Large intestine (tissue), 3 donors: ENCODE measurements at regions not wholly inside any gene's neighbourhood (a gene's known extent, or its start where the extent isn't known, plus 50 kb on each side); places are given as distances from the start of the nearest gene placed in this dataset.
A peak's percentile ranks its signal among the peaks of the same experiment; 100 is the strongest.
"Not testable (repeated sequence)": the region's sequence is repeated elsewhere in the genome, so short reads cannot be mapped to it uniquely, and the experiment has no call there.

Source experiments
- DNase-seq, 2 donors: peaks; one replicate each; pipeline versions ENCODE4 v3.0.0 to v3.0.0-alpha.2; 2013
- H3K27ac ChIP-seq: one replicate; pipeline ENCODE4 v1.5.1; 2013; ENCODE audit warnings: low read length
- H3K27me3 ChIP-seq: 2 replicates; pipeline ENCODE4 v1.6.1; 2013; ENCODE audit warnings: low read length; ENCODE audit not compliant: control insufficient read depth, insufficient read depth
- H3K36me3 ChIP-seq: 2 replicates; pipeline ENCODE4 v1.6.1; 2013; ENCODE audit warnings: low read length; ENCODE audit not compliant: control insufficient read depth, insufficient read depth
- H3K4me1 ChIP-seq: one replicate; pipeline ENCODE4 v1.6.1; 2013; ENCODE audit warnings: low read length; ENCODE audit not compliant: control insufficient read depth, insufficient read depth
- H3K4me3 ChIP-seq: one replicate; pipeline ENCODE4 v1.5.1; 2013; ENCODE audit warnings: low read length
- H3K9me3 ChIP-seq: one replicate; pipeline ENCODE4 v1.6.1; 2013; ENCODE audit warnings: mild to moderate bottlenecking, low read depth, low read length, moderate library complexity; ENCODE audit not compliant: control insufficient read depth
- WGBS: methylation state at CpG from one replicate; pipeline ENCODE4 v1.1.5; 2013; ENCODE audit warnings: low lambda C conversion rate; ENCODE audit not compliant: insufficient coverage; 5-methylcytosine and 5-hydroxymethylcytosine counted together

DNA sequence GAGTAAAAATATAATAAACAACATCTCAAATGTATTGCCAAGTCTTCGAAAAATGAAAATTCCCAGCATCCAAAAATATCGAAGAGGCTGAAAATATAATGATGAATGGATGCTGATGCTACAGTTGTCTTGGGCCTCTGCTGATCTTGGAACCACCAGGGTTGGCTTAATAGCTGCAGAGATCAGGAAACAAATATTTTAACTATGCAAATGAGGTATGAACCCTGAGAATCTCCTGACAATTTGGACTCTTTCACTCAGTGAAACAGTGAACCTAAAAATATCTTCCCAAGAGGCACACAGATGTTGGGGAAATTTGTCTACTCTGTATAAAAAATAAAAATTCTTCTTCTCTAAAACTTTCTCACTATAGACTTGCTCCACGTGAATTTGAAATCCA is 97.7 kb upstream of the EGFR start:
- no peak for DNase-seq
- Histone ChIP-seq H3K4me1 (no peaks in the 10 kb centered on the region), H3K27me3 (no peaks in the 10 kb centered on the region), H3K4me3 (no peak overlapping the region), H3K36me3 (no peaks in the 10 kb centered on the region), H3K9me3 (no peaks in the 10 kb centered on the region), H3K27ac (no peak overlapping the region)
- no CpG with 5 or more reads among the region's 3 CpGs for WGBS

DNA sequence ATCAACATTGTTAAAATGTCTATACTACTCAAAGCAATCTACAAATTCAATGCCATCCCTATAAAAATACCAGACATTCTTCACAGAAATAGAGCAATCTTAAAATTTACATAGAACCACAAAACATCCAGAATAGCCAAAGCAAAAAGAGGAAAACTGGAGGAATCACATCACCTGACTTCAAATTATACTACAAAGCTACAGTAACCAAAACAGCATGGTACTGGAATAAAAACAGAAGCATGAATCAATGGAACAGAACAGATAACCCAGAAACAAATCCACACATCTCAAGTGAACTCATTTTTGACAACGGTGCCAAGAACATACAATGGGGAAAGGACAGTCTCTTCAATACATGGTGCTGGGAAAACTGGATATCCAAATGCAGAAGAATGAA is 87.3 kb upstream of the EGFR start:
- no peaks in the 10 kb centered on the region for H3K9me3 ChIP-seq
- H3K27ac ChIP-seq: no peak overlapping the region
- H3K27me3 ChIP-seq: no peaks in the 10 kb centered on the region
- no peaks in the 10 kb centered on the region for H3K4me1 ChIP-seq
- 100% methylated on average over 1 of the region's 1 CpG for WGBS
- no peaks in the 10 kb centered on the region for H3K36me3 ChIP-seq
- no peak for DNase-seq
- H3K4me3 ChIP-seq: no peak overlapping the region

DNA sequence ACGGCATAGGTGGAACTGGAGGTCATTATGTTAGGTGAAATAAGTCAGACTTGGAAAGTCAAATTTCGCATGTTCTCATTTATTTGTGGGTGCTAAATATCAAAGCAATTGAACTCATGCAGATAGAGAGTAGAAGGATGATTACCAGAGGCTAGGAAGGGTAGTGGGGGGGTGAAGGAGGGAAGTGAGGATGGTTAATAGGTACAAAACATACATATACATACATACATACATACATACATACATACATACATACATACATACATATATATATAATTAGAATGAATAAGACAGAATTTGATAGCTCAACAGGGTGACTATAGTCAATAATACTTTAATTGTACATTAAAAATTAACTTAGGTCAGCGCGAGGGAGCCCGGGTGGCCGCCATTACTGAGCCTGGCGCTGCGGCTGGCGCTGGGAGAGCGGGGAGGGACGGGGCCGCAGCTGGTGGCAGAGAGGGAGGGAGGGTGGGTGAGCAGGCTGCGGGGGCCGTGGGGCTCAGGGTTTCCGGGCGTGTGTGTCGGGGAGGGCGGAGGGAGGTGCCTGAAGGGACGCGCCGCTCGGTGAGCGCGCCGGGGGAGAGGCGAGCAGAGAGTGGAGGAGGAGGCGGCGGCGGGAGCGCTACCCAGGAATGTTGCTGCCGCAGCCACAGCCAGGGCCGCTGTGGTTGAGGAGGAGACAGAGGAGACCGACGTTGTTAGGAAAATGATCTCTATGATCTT is 85.8 kb upstream of the EGFR start:
- peak overlapping the region; percentile 46 for H3K4me3 ChIP-seq
- no peaks in the 10 kb centered on the region for H3K27me3 ChIP-seq
- no CpG with 5 or more reads among the region's 34 CpGs for WGBS
- no peaks in the 10 kb centered on the region for H3K36me3 ChIP-seq
- H3K27ac ChIP-seq: peak overlapping the region; percentile 6
- H3K9me3 ChIP-seq: no peaks in the 10 kb centered on the region
- H3K4me1 ChIP-seq: no peaks in the 10 kb centered on the region
- DNase-seq: peak; percentile 53 to 81

DNA sequence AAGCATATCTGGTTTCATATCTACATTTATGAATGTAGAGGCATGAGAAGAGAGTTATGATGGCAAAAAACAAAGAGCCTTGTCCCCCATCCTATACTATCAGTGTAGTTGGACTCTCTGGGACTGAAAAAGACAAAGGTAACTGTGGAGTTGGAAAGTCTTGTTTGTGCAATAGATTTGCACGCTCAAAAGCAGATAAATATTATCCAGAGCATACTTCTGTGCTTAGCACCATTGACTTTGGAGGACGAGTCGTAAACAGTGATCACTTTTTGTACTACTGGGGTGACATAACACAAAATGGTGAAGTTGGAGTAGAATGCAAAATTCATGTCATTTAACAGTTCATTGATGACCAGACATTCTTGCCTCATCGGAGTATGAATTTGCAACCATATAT is 85.2 kb upstream of the EGFR start:
- Histone ChIP-seq H3K4me3 (peak overlapping the region; percentile 46), H3K4me1 (no peaks in the 10 kb centered on the region), H3K27ac (no peak overlapping the region), H3K27me3 (no peaks in the 10 kb centered on the region), H3K36me3 (no peaks in the 10 kb centered on the region), H3K9me3 (no peaks in the 10 kb centered on the region)
- peak in 1 of 2 donors; percentile 30 for DNase-seq
- 71% methylated on average over 1 of the region's 4 CpGs for WGBS

DNA sequence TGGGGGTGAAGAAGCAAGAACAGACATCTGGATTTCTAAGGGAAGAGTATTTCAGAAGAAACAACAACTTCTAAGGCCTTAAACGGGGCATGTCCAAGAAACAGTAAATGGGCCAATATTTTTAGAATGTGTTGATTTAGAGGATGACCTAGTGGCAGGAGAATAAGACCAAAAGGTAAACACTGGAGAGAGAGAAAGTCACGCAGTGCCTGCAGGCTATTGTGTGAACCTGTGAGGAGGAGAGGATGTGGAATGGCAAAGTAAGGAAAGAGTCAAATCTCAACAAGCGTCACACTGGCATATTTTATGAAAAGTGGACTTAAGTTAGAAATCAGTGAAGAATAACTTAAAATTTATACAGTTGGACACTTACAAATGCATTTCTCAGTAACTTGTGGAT is 78.1 kb upstream of the EGFR start:
- H3K4me1 ChIP-seq: no peaks in the 10 kb centered on the region
- H3K27ac ChIP-seq: no peak overlapping the region
- H3K9me3 ChIP-seq: no peaks in the 10 kb centered on the region
- no peak overlapping the region for H3K4me3 ChIP-seq
- no peaks in the 10 kb centered on the region for H3K36me3 ChIP-seq
- no peak for DNase-seq
- no peaks in the 10 kb centered on the region for H3K27me3 ChIP-seq
- 40% methylated on average over 1 of the region's 3 CpGs for WGBS

DNA sequence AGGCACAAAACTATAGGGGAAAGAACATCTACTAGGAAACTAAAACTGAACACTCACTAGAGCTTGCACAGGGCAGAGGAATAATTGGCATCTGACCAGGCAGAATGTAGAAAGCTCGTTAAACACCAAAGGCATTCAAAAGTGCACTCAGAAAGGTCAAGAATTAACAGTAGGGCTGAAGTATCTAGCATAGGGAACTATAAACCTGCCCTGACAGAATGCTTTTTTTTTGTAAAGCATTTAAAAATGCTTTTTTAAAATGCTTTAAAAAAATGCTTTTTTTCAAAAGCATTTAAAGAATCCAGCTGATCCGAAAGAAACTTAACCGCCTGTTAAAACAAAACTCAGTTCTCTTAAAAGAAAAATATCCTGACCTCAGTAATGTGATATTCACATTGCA is 74.6 kb upstream of the EGFR start:
- 69% methylated on average over 3 of the region's 3 CpGs for WGBS

DNA sequence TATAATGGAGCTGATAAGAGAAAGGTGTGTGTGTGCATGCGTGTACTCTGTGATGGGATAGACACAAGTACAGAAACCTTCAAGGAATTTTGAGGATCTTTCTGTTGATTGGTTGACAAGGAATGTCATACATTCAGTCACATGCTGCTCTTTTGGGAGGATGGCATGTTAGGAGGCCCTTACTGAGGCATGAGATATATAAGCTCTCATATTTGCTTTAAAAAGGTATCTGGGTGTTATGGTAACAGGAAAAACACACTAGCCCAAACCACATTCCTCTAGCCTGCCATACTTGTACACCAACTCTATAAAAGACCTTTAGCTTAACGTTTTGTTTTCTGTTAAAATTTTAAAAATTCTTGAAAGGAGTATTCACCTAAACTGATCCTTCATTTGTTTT is 72.5 kb upstream of the EGFR start:
- Histone ChIP-seq H3K27ac (no peak overlapping the region), H3K4me1 (no peaks in the 10 kb centered on the region), H3K4me3 (no peak overlapping the region), H3K36me3 (no peaks in the 10 kb centered on the region), H3K27me3 (no peaks in the 10 kb centered on the region), H3K9me3 (no peaks in the 10 kb centered on the region)
- no peak for DNase-seq
- WGBS: 100% methylated on average over 1 of the region's 2 CpGs

More for the DNA sequence above, 74.6 kb upstream of the EGFR start:
- Histone ChIP-seq H3K27me3 (no peaks in the 10 kb centered on the region), H3K9me3 (no peaks in the 10 kb centered on the region), H3K4me3 (no peak overlapping the region), H3K27ac (no peak overlapping the region), H3K4me1 (no peaks in the 10 kb centered on the region), H3K36me3 (no peaks in the 10 kb centered on the region)
- no peak for DNase-seq

DNA sequence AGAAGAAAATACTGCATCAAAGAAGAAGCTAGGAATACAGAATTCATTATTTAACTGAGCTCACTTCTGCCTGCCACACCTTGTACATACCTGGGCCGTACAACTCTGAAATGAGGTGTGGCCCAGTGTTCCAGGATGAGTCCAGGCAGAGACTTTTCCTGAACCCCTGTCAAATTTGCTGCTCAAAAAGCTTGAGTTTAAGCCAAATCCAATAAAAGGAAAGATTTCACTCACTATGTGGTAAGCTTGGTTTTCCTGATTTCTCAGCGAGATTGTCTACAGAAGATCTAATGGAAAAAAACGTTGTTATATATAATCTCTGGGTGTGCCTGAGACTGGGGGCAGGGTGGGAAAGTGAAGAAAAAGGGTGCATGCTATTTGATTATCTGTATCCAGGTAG is 72.1 kb upstream of the EGFR start:
- WGBS: 38% methylated on average over 2 of the region's 3 CpGs
- no peak for DNase-seq
- H3K27ac ChIP-seq: no peak overlapping the region
- no peaks in the 10 kb centered on the region for H3K9me3 ChIP-seq
- H3K4me1 ChIP-seq: no peaks in the 10 kb centered on the region
- no peaks in the 10 kb centered on the region for H3K27me3 ChIP-seq
- H3K4me3 ChIP-seq: no peak overlapping the region
- no peaks in the 10 kb centered on the region for H3K36me3 ChIP-seq

DNA sequence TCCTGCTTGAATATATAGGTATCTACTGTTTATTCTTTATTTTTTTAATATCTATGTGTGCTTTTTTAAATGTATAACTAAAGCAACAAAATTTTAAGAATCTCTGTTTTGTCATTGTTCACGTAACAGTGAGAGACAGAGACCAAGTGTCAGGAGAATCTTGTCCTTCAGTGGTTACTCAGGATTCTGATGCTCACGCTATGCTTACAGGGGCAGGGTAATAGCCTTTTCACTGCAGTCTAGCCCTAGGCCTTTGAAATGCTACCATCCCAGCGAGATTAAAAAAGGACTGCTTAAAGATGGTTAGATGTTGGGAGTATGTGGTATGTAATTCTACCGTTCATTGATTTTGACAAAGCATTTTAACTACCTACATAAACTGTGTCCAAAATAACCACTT is 71.6 kb upstream of the EGFR start:
- H3K36me3 ChIP-seq: no peaks in the 10 kb centered on the region
- no peaks in the 10 kb centered on the region for H3K4me1 ChIP-seq
- DNase-seq: no peak
- no peak overlapping the region for H3K4me3 ChIP-seq
- H3K27me3 ChIP-seq: no peaks in the 10 kb centered on the region
- no peak overlapping the region for H3K27ac ChIP-seq
- WGBS: no CpG with 5 or more reads among the region's 4 CpGs
- no peaks in the 10 kb centered on the region for H3K9me3 ChIP-seq

DNA sequence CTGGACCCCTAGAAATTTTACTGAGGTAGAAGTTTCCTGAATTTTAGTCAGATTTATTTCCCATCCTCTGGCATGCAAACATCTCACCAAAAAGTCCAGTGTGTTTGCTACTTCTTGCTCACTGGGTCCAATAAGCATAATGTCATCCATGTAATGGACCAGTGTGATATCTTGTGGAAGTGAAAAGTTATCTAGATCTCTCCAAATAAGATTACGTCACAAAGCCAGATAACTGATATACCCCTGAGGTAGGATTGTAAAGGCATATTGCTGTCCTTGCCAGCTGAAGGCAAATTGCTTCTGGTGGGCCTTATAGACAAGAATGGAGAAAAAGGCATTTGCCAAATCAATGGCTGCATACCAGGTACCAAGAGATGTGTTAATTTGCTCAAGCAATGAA is 69.3 kb upstream of the EGFR start:
- not testable (repeated sequence) for H3K27me3 ChIP-seq, H3K9me3 ChIP-seq, H3K4me1 ChIP-seq, H3K36me3 ChIP-seq, DNase-seq, H3K4me3 ChIP-seq, H3K27ac ChIP-seq
- no CpG with 5 or more reads among the region's 1 CpG for WGBS

DNA sequence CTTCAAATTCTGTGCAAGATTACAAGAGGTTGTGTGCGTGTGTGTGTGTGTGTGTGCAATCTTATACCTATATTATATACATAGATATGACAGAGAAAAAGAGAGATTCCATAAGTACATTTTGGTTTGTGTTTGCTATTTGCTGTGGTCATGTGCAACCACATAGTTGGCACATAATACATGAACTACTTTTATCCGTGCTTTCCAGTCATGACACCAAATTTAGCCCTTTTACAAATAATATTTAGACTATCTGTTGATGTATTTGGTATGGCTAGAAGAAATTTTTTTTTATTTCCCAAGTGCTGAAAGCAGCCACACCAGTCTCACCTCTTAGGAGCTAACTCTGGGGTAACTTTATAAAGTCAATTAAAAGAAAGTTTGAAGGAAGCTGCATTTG is 63.5 kb upstream of the EGFR start:
- Histone ChIP-seq H3K27me3 (no peaks in the 10 kb centered on the region), H3K36me3 (no peaks in the 10 kb centered on the region), H3K4me1 (no peaks in the 10 kb centered on the region), H3K9me3 (no peaks in the 10 kb centered on the region), H3K4me3 (no peak overlapping the region), H3K27ac (no peak overlapping the region)
- no CpG with 5 or more reads among the region's 2 CpGs for WGBS
- no peak for DNase-seq
